Spleen (tissue), 7 donors: ENCODE measurements at regions not wholly inside any gene's neighbourhood (a gene's known extent, or its start where the extent isn't known, plus 50 kb on each side); places are given as distances from the start of the nearest gene placed in this dataset.

ENCODE experiments used
- CTCF ChIP-seq, 11 experiments: fragments of 200-600 bp in 7 of 11; fragments of 450-650 bp in 4 of 11; sonication (generic) in 4 of 11; IDR thresholded peaks in 8 of 11; conservative IDR thresholded peaks in 3 of 11; 1 replicate in 7 of 11; 2 replicates in 4 of 11; pipeline versions ENCODE4 v1.4.0 to v1.8.0; 2016 to 2021; ENCODE audit warnings: antibody characterized with exemption in 11 of 11, inconsistent platforms in 4 of 11, mild to moderate bottlenecking in 1 of 11
- POLR2A ChIP-seq, 3 donors: fragments of 450-650 bp; IDR thresholded peaks; one replicate each; pipeline ENCODE4 v1.5.1; 2017; ENCODE audit warnings: antibody characterized with exemption in 3 of 3, mild to moderate bottlenecking in 1 of 3
- POLR2AphosphoS5 ChIP-seq, 3 donors: sonication (generic); formaldehyde crosslinking; IDR thresholded peaks; one replicate each; pipeline ENCODE4 v1.5.1; 2017; ENCODE audit warnings: antibody characterized with exemption in 3 of 3
- donor health status: DM: no; HTN: no; CAD: no; lungs with moderate emphysema.
- donor health status: DM: no; HTN: no; CAD: no.
- donor health status: DM: no; HTN: no; CAD: no.

- TF ChIP-seq CTCF (IDR thresholded peaks at IDR 0.05 in 8 of 11, conservative IDR thresholded peaks at IDR 0.05 in 3 of 11) (no peak), POLR2A (IDR thresholded peaks at IDR 0.05) (no peak), POLR2AphosphoS5 (IDR thresholded peaks at IDR 0.05) (no peak)
Observed at GRCh38 chr13:42405665-42406390, 133.9 kb downstream of the AKAP11 start.
